Nephron progenitor cell (in vitro differentiated cells): ENCODE measurements at regions not wholly inside any gene's neighbourhood (a gene's known extent, or its start where the extent isn't known, plus 50 kb on each side); places are given as distances from the start of the nearest gene placed in this dataset.
A peak's percentile ranks its signal among the peaks of the same experiment; 100 is the strongest.

Experiments
- DNase-seq: peaks from one replicate; pipeline ENCODE4 v3.0.0; 2021
- H3K27ac Mint-ChIP-seq: 2 replicates; pipeline ENCODE4 v1.8.0; 2021; ENCODE audit warnings: mild to moderate bottlenecking, moderate library complexity, mixed read lengths
- H3K27me3 Mint-ChIP-seq: 2 replicates; pipeline ENCODE4 v1.8.0; 2021; ENCODE audit warnings: mild to moderate bottlenecking, low read depth, mixed read lengths; ENCODE audit not compliant: poor library complexity
- H3K36me3 Mint-ChIP-seq: 2 replicates; pipeline ENCODE4 v1.8.0; 2021; ENCODE audit warnings: low read depth, mixed read lengths
- H3K4me1 Mint-ChIP-seq: 2 replicates; pipeline ENCODE4 v1.8.0; 2021; ENCODE audit warnings: mixed read lengths
- H3K4me3 Mint-ChIP-seq: 2 replicates; pipeline ENCODE4 v1.8.0; 2021; ENCODE audit warnings: mild to moderate bottlenecking, moderate library complexity, mixed read lengths
- H3K9me3 Mint-ChIP-seq: 2 replicates; pipeline ENCODE4 v1.8.0; 2021; ENCODE audit warnings: mild to moderate bottlenecking, moderate library complexity, mixed read lengths
- CTCF ChIP-seq: fragments of 200-600 bp; sonication (generic); IDR thresholded peaks from 2 replicates; pipeline ENCODE4 v1.5.0; 2021; ENCODE audit warnings: antibody characterized with exemption

DNA sequence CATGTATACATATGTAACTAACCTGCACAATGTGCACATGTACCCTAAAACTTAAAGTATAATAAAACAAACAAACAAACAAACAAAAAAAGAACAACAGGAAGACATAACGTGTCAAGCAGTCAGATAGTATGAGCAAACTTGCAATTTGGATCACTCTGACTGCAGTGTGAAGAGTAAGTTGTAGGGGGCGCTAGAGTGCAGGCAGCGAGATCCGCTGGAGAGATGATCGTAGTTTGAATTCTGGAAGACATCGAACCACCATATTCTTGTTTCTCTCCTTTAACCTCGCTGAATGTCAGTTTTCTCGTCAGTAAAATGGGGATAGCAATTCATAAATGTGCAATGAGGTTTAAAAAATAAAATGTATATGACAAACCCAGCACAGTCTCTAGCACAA, 165.2 kb upstream of the LMCD1 start:
- Mint-ChIP-seq H3K27ac (no peak overlapping the region), H3K27me3 (no peaks in the 10 kb centered on the region), H3K4me1 (peaks cover 3% of the 10 kb centered on the region), H3K9me3 (no peaks in the 10 kb centered on the region), H3K36me3 (no peaks in the 10 kb centered on the region), H3K4me3 (no peak overlapping the region)
- TF ChIP-seq CTCF, result peak; percentile 34
- DNase-seq, result no peak

- TF ChIP-seq CTCF, result no peak
- Mint-ChIP-seq H3K4me3 (no peak overlapping the region), H3K36me3 (no peaks in the 10 kb centered on the region), H3K27me3 (no peaks in the 10 kb centered on the region), H3K27ac (no peak overlapping the region), H3K4me1 (peaks cover 8% of the 10 kb centered on the region), H3K9me3 (no peaks in the 10 kb centered on the region)
- no peak for DNase-seq
Measured at GRCh38 chr3:8338424-8338823, 163.2 kb upstream of the LMCD1 start.

- H3K27ac Mint-ChIP-seq, result no peak overlapping the region
- peaks cover 28% of the 10 kb centered on the region for H3K9me3 Mint-ChIP-seq
- no peak for DNase-seq
- H3K4me1 Mint-ChIP-seq, result peaks cover 8% of the 10 kb centered on the region
- TF ChIP-seq CTCF, result no peak
- no peak overlapping the region for H3K4me3 Mint-ChIP-seq
- no peaks in the 10 kb centered on the region for H3K27me3 Mint-ChIP-seq
- H3K36me3 Mint-ChIP-seq, result peaks cover 9% of the 10 kb centered on the region
Measured at GRCh38 chr3:8341821-8342247, 159.8 kb upstream of the LMCD1 start.

DNA sequence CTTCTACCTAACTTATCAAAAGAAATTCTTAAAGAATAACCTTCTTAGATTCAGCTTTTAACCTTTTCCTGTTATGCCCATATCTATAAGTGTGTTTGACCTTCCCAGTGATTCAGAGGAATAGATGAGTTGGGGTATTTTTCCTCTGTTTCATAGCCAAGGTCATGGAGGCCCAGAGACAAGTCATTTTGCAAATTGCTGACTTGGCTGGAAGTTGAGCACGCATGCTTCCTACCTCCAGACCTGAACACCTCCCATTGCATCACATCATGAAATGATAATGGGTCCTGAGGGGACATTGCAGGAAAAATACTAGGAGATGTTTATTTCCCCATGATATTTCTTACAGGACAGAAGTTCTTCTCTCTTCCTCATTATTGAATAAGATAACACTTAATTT, 158.6 kb upstream of the LMCD1 start:
- Mint-ChIP-seq H3K36me3 (peaks cover 9% of the 10 kb centered on the region), H3K4me1 (peaks cover 8% of the 10 kb centered on the region), H3K4me3 (no peak overlapping the region), H3K27ac (no peak overlapping the region), H3K9me3 (peaks cover 32% of the 10 kb centered on the region), H3K27me3 (no peaks in the 10 kb centered on the region)
- TF ChIP-seq CTCF, result no peak
- no peak for DNase-seq

GRCh38 chr3:8345398-8345797, 156.2 kb upstream of the LMCD1 start:
- no peak for TF ChIP-seq CTCF
- peaks cover 9% of the 10 kb centered on the region for H3K36me3 Mint-ChIP-seq
- H3K27ac Mint-ChIP-seq, result no peak overlapping the region
- no peak overlapping the region for H3K4me3 Mint-ChIP-seq
- no peak for DNase-seq
- peaks cover 8% of the 10 kb centered on the region for H3K4me1 Mint-ChIP-seq
- no peaks in the 10 kb centered on the region for H3K27me3 Mint-ChIP-seq
- H3K9me3 Mint-ChIP-seq, result peaks cover 36% of the 10 kb centered on the region

DNA sequence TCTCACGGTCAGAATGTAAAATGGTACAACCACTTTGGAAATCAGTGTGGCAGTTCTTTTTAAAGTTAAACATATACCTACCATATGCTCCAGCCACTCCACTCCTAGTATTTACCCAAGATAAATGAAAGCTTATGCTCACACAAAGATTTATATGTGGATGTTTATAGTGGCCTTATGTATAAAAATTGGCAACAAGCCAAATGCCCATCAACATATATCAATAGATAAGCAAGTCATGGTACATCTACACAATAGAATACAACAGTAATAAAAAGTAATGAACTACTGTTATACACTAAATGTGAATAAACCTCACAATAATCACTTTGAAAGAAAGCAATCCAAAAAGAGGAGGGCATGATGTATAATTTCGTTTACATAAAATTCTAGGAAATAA, 153.5 kb upstream of the LMCD1 start:
- Mint-ChIP-seq H3K36me3 (peaks cover 9% of the 10 kb centered on the region), H3K9me3 (peaks cover 36% of the 10 kb centered on the region), H3K4me3 (no peak overlapping the region), H3K4me1 (no peaks in the 10 kb centered on the region), H3K27me3 (no peaks in the 10 kb centered on the region), H3K27ac (no peak overlapping the region)
- TF ChIP-seq CTCF, result no peak
- DNase-seq, result no peak
